ENCODE measurements at regions not wholly inside any gene's neighbourhood (a gene's known extent, or its start where the extent isn't known, plus 50 kb on each side); places are given as distances from the start of the nearest gene placed in this dataset.

DNA sequence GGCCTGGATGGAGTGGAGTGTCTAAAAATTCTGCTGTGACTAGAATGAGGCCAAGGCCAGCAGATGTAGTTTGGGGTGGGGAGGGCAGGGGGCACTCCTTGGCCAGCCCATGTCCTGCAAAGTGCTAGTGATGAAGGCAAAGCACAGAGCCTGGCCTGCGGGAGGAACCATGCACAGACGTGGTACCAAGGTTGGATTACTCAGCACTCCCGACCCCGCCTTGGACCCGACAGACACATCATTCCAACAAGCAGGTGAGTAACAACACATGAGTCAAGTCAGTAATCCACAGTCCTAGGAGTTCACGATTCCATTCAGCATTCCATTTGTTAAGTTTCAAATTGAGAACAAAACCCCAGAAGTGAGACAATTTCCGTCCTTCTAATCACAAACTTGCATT lies 317.3 kb downstream of the TCERG1L start:
- no peak for TF ChIP-seq EZH2phosphoT487 (IDR thresholded peaks at IDR 0.05; ENCODE audit: borderline replicate concordance, low read depth, low read length)
- no peak for TF ChIP-seq CTCF (conservative IDR thresholded peaks at IDR 0.05; ENCODE audit: low read length)
- Histone ChIP-seq H3K27ac (ENCODE audit: low read depth, low read length, poor library complexity, severe bottlenecking) (no peak overlapping the region), H3K79me2 (ENCODE audit: insufficient read depth, low read depth, low read length) (no peaks in the 10 kb centered on the region), H3K9me2 (ENCODE audit: insufficient read depth, low read length) (no peaks in the 10 kb centered on the region), H3K4me3 (ENCODE audit: low read depth, low read length, poor library complexity, severe bottlenecking) (no peak overlapping the region), H3K4me2 (ENCODE audit: low read length) (no peak overlapping the region), H4K20me1 (ENCODE audit: insufficient read depth, low read length) (no peaks in the 10 kb centered on the region), H3K4me1 (ENCODE audit: insufficient read depth, low read length, poor library complexity, severe bottlenecking) (no peaks in the 10 kb centered on the region), H3K9me3 (ENCODE audit: low read length) (no peaks in the 10 kb centered on the region), H3K36me3 (ENCODE audit: insufficient read depth, low read length) (no peaks in the 10 kb centered on the region), H2AFZ (ENCODE audit: low read length) (no peak overlapping the region)
- ChIA-PET CTCF (ENCODE audit: unreplicated experiment) (no interaction called here), POLR2A (no interaction called here)
- no TSS peak for BruUV-seq (replicated peaks)
- DNase-seq (ENCODE audit: low spot score), result no peak
- intact Hi-C loops (cut with micrococcal nuclease; ENCODE audit: unreplicated experiment), result no loop called here

- Histone ChIP-seq H3K27ac (ENCODE audit: low read depth, low read length, poor library complexity, severe bottlenecking) (no peak overlapping the region), H3K4me1 (ENCODE audit: insufficient read depth, low read length, poor library complexity, severe bottlenecking) (no peaks in the 10 kb centered on the region), H3K4me2 (ENCODE audit: low read length) (no peak overlapping the region), H2AFZ (ENCODE audit: low read length) (no peak overlapping the region), H3K4me3 (ENCODE audit: low read depth, low read length, poor library complexity, severe bottlenecking) (no peak overlapping the region), H3K9me2 (ENCODE audit: insufficient read depth, low read length) (no peaks in the 10 kb centered on the region), H3K79me2 (ENCODE audit: insufficient read depth, low read depth, low read length) (no peaks in the 10 kb centered on the region), H3K9me3 (ENCODE audit: low read length) (no peaks in the 10 kb centered on the region), H3K36me3 (ENCODE audit: insufficient read depth, low read length) (no peaks in the 10 kb centered on the region), H4K20me1 (ENCODE audit: insufficient read depth, low read length) (no peaks in the 10 kb centered on the region)
- intact Hi-C loops (cut with micrococcal nuclease; ENCODE audit: unreplicated experiment), result no loop called here
- TF ChIP-seq EZH2phosphoT487 (IDR thresholded peaks at IDR 0.05; ENCODE audit: borderline replicate concordance, low read depth, low read length) (no peak), CTCF (conservative IDR thresholded peaks at IDR 0.05; ENCODE audit: low read length) (no peak)
- ChIA-PET POLR2A (no interaction called here), CTCF (ENCODE audit: unreplicated experiment) (no interaction called here)
- no peak for DNase-seq (ENCODE audit: low spot score)
- BruUV-seq (replicated peaks), result no TSS peak
Measured at GRCh38 chr10:130994845-130995244, 316.7 kb downstream of the TCERG1L start.

DNA sequence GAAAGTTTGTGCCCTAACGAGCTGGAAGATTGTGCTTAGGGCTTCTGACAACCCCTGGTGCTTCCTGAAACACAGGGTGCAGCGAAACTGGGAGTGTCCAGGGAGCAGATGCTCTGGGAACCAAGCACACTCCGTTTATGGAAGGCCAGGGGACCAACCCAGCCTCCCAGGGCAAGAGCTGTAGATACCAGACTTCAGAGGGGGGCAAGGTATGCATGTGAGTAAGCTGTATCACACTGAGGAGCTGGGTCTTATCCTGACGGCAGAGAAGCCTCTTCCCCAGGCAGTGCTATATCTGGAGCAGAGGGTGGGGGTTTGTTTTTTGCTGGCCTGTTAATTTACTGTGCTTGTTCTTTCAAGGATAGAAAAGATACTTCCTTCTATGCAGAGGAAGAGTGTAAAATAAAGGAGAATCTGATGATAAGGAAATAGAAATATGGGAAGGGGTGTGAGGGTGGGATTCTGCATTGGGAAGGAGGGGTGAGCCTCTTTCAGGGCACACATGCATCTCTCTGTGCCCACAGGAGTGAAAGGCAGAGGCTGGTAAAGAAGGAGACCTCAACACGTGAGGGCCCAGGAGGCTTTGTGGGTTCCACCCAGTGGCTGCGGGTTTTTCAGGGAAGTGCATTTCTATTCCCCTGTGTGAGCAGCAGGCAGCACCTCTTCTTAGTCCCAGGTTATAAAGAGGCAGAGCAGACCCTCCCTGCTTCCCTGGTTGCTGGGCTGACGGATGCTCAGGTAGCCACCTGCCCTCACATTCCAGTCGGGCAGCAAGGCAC lies 314.1 kb downstream of the TCERG1L start:
- Histone ChIP-seq H3K79me2 (ENCODE audit: insufficient read depth, low read depth, low read length) (no peaks in the 10 kb centered on the region), H3K27ac (ENCODE audit: low read depth, low read length, poor library complexity, severe bottlenecking) (no peak overlapping the region), H4K20me1 (ENCODE audit: insufficient read depth, low read length) (no peaks in the 10 kb centered on the region), H3K36me3 (ENCODE audit: insufficient read depth, low read length) (no peaks in the 10 kb centered on the region), H3K4me2 (ENCODE audit: low read length) (no peak overlapping the region), H3K9me2 (ENCODE audit: insufficient read depth, low read length) (no peaks in the 10 kb centered on the region), H2AFZ (ENCODE audit: low read length) (no peak overlapping the region), H3K4me1 (ENCODE audit: insufficient read depth, low read length, poor library complexity, severe bottlenecking) (no peaks in the 10 kb centered on the region), H3K9me3 (ENCODE audit: low read length) (no peaks in the 10 kb centered on the region), H3K4me3 (ENCODE audit: low read depth, low read length, poor library complexity, severe bottlenecking) (no peak overlapping the region)
- POLR2A ChIA-PET, result interaction anchor here (0.7 kb wide), 1 partner anchor 277 kb away, joined by 3 read pairs; no protein-coding TSS in a partner anchor
- BruUV-seq (replicated peaks), result no TSS peak
- CTCF ChIA-PET (ENCODE audit: unreplicated experiment), result no interaction called here
- intact Hi-C loops (cut with micrococcal nuclease; ENCODE audit: unreplicated experiment), result no loop called here
- TF ChIP-seq EZH2phosphoT487 (IDR thresholded peaks at IDR 0.05; ENCODE audit: borderline replicate concordance, low read depth, low read length) (no peak), CTCF (conservative IDR thresholded peaks at IDR 0.05; ENCODE audit: low read length) (no peak)
- DNase-seq (ENCODE audit: low spot score), result no peak
